GM12891 (cell line): ENCODE measurements at regions not wholly inside any gene's neighbourhood (a gene's known extent, or its start where the extent isn't known, plus 50 kb on each side); places are given as distances from the start of the nearest gene placed in this dataset.

Source experiments
- POLR2A ChIP-seq: IDR thresholded peaks from 2 replicates; pipeline ENCODE4 v1.6.1; 2011; ENCODE audit warnings: low read depth, low read length, control low read depth
- POLR2AphosphoS5 ChIP-seq: IDR thresholded peaks from 2 replicates; pipeline ENCODE4 v1.6.1; 2011; ENCODE audit warnings: low read depth, low read length, control low read depth
- SPI1 ChIP-seq: IDR thresholded peaks from 2 replicates; pipeline ENCODE4 v1.6.1; 2011; ENCODE audit warnings: low read depth, low read length, control low read depth
- TAF1 ChIP-seq: IDR thresholded peaks from 2 replicates; pipeline ENCODE4 v1.6.1; 2011; ENCODE audit warnings: low read depth, low read length, control low read depth

- TF ChIP-seq POLR2A (no peak), POLR2AphosphoS5 (no peak), TAF1 (no peak), SPI1 (no peak)
Measured at GRCh38 chr15:56835718-56836171, 82.7 kb upstream of the TCF12 start.
